GM12865 (cell line): ENCODE measurements at regions not wholly inside any gene's neighbourhood (a gene's known extent, or its start where the extent isn't known, plus 50 kb on each side); places are given as distances from the start of the nearest gene placed in this dataset.

ENCODE experiments used
- DNase-seq: peaks from one replicate; pipeline ENCODE4 v3.0.0; 2010; ENCODE audit warnings: low read depth
- H3K4me3 ChIP-seq: 2 replicates; pipeline ENCODE4 v1.5.1; 2011; ENCODE audit warnings: mild to moderate bottlenecking, low read depth, low read length, control low read depth
- TF ChIP-seq, protein P1 (sequence below): IDR thresholded peaks from 2 replicates; pipeline ENCODE4 v1.5.1; 2011; ENCODE audit warnings: low read length, control low read depth, low read depth, inconsistent platforms; ENCODE audit not compliant: insufficient read depth; ENCODE audit errors: missing control alignments

DNA sequence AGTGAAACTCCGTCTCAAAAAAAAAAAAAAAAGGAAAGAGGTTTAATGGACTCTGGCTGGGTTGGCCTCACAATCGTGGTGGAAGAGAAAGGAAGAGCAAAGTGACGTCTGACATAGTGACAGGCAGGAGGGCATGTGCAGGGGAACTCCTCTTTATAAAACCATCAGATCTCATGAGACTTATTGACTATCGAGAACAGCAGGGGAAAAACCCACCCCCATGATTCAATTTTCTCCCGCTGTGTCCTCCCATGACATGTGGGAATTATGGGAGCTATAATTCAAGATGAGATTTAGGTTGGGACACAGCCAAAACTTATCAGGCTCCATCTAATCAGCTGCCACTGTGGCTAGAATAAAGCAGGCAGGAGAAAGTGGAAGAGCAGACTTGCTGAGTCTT lies 610.4 kb upstream of the NUDT12 start:
- DNase-seq: no peak
- H3K4me3 ChIP-seq: no peak overlapping the region
- TF ChIP-seq, protein P1, sequence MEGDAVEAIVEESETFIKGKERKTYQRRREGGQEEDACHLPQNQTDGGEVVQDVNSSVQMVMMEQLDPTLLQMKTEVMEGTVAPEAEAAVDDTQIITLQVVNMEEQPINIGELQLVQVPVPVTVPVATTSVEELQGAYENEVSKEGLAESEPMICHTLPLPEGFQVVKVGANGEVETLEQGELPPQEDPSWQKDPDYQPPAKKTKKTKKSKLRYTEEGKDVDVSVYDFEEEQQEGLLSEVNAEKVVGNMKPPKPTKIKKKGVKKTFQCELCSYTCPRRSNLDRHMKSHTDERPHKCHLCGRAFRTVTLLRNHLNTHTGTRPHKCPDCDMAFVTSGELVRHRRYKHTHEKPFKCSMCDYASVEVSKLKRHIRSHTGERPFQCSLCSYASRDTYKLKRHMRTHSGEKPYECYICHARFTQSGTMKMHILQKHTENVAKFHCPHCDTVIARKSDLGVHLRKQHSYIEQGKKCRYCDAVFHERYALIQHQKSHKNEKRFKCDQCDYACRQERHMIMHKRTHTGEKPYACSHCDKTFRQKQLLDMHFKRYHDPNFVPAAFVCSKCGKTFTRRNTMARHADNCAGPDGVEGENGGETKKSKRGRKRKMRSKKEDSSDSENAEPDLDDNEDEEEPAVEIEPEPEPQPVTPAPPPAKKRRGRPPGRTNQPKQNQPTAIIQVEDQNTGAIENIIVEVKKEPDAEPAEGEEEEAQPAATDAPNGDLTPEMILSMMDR: no peak

DNA sequence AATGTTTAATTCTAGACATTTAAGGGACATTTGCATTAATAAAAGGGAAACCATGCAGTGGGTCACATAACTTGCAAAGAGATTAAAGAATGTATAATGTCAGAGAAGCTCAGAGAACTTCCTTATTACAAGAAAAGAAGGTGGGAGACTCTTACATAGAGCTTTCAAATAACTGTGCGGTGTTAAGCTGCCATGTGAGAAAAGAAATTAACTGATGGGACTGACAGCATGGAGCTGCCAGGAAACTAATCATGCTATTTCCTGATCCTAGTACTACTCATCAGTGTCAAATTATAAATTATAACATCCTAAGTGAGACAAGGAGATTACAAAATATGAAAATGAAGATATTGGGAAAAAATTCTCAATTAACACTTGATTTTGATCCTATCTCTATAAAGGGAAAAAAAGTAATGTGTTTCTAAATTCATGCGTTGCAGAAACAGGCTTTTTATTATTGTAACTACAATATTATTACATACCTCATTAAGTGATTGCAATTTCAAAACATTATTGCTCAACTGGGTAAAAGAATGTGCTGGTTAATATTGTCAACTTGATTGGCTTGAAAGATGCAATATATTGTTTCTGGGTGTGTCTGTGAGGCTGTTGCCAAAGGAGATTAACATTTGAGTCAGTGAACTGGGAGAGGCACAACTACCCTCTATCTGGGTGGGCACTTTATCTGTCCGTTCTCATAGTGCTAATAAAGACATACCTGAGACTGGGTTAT lies 609.5 kb upstream of the NUDT12 start:
- H3K4me3 ChIP-seq: no peak overlapping the region
- DNase-seq: no peak
- TF ChIP-seq, protein P1: no peak

DNA sequence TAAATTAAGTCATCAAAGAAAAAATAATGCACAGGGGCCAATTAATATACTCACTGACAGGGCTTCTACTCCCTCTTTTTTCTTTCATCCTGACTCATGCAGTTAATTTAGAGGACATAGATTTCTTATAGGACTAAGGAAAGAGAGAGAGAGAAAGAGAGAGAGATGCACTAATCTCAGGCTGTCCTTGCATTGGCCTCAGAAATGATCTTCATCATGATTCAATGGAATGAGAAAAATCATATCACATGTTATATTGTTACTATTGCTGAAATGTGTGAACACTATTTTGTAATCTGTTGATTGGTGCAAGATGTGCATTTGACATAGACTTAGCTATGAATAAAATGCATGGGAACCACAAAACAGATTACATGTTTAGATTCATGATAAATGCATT lies 608.3 kb upstream of the NUDT12 start:
- no peak for DNase-seq
- TF ChIP-seq, protein P1: no peak
- H3K4me3 ChIP-seq: no peak overlapping the region

GRCh38 chr5:104146652-104147051 lies 584.1 kb upstream of the NUDT12 start:
- H3K4me3 ChIP-seq: no peak overlapping the region
- DNase-seq: no peak

DNA sequence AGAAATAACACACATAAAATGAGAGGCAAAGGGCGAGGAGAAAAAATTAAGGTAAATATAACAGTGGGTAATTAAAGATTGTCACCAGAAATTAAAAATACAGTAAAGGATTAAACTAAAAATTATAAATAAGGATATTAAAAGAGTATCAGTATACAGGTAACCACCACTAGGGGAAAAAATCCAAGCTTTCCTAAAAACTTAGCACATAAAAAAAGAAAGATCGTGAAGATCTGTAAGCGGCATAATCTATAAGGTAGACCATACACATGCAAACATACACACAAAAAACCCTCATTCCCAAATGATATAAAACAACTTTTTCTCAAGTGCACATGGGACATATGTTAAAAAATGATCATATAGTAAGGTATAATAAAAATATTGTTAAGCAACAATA lies 577.3 kb upstream of the NUDT12 start:
- TF ChIP-seq, protein P1: no peak
- H3K4me3 ChIP-seq: no peak overlapping the region
- DNase-seq: no peak

More at GRCh38 chr5:104146652-104147051, 584.1 kb upstream of the NUDT12 start:
- TF ChIP-seq, protein P1: no peak

DNA sequence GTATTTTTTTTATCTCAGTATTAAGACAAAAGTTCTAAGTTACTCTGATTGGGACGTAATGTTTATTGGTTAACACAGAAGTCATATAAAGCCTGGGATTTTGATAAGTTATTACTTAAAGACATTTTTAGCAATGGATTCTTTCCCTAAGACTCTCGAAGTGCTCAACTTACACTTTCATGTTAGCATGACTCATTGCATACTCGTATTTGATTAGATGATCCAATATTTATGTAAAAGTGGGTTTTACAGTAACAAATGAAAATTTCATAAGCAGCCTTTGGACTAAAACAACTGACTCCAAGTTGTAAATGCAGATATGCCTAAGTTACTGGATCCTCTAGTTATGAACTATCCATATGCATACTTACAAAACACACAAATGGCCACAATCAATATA lies 567.7 kb upstream of the NUDT12 start:
- no peak for DNase-seq
- H3K4me3 ChIP-seq: no peak overlapping the region
- TF ChIP-seq, protein P1: no peak

GRCh38 chr5:104128348-104128747 lies 565.8 kb upstream of the NUDT12 start:
- TF ChIP-seq, protein P1: no peak
- H3K4me3 ChIP-seq: no peak overlapping the region
- no peak for DNase-seq
